Activated CD4-positive, alpha-beta T cell treated with anti-CD3 and anti-CD28 coated beads, Interleukin-10, Interleukin-2, amounts not matched to agents 100 ng/mL and 50 ng/mL, durations not matched to agents 16 hours and 8 hours (primary cell): ENCODE measurements at regions not wholly inside any gene's neighbourhood (a gene's known extent, or its start where the extent isn't known, plus 50 kb on each side); places are given as distances from the start of the nearest gene placed in this dataset.
A peak's percentile ranks its signal among the peaks of the same experiment; 100 is the strongest.

ENCODE experiments used
- DNase-seq: peaks from one replicate; pipeline ENCODE4 v3.0.0-alpha.2; 2020

DNA sequence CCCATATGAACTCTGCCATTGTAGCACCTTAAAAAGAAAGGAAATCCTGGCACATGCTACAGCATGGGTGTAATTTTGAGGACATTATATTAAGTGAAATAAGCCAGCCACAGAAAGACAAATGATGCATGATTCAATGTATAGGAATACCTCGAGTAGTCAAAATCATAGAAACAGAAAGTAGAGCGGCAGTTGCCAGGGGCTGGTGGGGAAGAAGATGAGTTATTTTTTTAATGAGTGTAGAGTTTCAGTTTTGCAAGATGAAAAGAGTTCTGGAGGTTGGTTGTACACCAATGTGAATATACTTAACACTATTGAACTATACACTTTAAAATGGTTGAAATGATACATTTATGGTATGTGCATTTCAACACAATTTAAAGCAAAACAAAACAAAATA, 133.0 kb downstream of the ZDHHC21 start:
- DNase-seq: peak; percentile 71

- no peak for DNase-seq
Measured at GRCh38 chr9:14554886-14555285, 138.3 kb downstream of the ZDHHC21 start.

GRCh38 chr9:14547245-14548060, 145.8 kb downstream of the ZDHHC21 start:
- no peak for DNase-seq

DNA sequence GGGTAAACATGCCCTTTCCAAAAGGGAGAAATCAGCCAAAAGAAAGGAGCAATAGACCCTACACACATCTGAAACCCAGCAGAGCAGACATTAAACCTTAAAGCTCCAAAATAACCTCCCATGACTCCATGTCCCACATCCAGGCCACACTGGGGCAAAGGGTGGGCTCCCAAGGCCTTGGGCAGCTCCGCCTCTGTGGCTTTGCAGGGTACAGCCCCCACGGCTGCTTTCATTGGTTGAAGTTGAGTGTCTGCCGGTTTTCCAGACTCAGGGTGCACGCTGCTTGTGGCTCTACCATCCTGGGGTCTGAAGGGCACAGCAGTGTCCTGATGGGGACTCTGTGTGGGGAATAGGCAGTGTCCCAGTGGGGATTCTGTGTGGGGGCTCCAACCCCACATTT, 146.5 kb downstream of the ZDHHC21 start:
- no peak for DNase-seq

GRCh38 chr9:14542071-14542470, 151.2 kb downstream of the ZDHHC21 start:
- DNase-seq: no peak

DNA sequence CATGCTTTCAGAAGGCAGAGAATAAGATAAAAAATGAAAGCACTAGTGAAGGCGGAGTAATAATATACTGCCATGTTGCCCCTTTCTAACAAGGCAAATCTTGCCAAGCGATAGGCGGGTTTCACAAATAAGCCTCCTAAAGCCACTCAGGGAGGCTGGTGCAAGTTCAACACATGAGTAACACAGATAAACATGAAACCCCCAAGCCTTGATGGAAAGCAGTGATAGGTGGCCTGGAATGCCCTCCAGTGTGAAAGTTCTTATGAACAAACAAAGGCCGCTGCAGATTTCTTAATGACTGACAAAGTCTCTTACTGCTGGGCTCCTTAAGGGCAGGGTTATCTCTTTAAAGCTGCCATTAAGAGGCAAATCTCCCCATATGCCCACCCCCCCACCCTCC, 154.7 kb downstream of the ZDHHC21 start:
- DNase-seq: no peak

DNA sequence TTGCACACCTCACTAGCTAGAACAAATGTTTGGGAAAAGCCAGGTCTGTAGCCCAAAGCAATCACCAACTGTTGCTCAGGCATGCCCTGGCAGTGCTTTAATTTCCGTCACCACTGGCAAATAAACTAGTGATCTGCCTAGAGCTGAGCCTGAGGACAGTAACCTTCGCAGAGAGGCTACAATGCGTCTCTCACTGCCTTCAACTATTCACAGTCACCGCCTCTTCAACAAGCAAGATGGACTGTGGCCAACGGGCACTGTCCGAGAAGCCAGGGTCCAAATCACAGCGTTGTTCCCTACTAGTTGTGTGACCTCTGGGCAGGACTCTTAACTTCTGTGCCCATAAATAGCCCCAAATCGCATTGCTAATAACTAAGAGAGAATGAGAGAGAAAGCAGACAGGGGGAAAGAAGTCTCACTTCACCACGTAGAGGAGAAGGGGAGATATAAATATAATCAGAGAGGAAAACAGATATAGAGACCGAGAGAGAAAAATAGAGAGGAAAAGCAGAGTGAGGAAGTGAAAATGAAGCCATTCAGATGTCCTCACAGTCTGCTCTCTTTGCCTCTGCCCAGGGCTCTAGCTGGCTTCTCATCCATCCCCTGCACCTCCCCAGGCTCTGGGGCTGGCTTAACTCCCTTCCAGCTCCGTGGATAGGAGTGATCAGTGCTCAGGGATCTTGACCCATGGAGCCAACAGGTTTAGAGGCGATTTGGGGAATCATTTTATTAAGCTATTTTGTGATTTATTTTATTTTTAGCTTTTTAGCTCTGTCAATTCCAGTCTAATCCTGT, 157.9 kb downstream of the ZDHHC21 start:
- no peak for DNase-seq

DNA sequence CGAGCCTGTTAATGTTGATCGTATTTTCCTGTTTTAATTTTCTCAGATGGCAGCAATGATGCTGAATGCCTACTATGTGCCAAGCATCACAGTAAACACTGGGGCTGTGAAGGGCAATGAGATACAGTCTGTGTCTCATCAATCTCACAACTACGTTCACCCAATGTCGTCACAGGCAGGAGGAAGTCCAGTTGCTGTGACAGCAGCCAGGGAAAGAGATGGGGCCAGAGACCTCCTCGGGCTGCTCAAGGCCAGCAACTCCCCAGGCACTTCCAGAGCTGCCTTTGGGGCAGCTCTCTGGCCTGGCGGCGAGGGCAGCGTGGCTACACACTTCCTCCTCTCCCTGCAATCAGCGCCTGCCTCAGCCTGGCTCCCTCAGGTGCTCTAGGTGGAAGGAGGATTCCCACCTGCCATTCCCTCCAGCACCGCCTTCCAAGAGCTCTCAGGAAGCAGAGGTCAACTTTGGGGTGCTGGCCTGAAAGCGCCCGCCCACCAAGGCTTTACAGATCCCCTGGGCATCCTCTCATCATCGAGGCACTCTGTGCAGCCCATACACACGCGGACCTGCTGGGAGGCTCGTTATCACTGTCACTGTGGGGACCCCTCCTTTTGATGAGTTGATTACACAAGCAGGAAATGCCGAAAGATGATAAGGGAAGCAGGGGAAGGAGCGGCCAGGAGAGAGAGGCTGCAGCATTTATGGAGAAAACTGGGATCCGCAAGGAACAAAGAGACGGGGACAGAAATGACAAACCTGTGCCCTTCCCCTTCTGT, 159.2 kb downstream of the ZDHHC21 start:
- no peak for DNase-seq

DNA sequence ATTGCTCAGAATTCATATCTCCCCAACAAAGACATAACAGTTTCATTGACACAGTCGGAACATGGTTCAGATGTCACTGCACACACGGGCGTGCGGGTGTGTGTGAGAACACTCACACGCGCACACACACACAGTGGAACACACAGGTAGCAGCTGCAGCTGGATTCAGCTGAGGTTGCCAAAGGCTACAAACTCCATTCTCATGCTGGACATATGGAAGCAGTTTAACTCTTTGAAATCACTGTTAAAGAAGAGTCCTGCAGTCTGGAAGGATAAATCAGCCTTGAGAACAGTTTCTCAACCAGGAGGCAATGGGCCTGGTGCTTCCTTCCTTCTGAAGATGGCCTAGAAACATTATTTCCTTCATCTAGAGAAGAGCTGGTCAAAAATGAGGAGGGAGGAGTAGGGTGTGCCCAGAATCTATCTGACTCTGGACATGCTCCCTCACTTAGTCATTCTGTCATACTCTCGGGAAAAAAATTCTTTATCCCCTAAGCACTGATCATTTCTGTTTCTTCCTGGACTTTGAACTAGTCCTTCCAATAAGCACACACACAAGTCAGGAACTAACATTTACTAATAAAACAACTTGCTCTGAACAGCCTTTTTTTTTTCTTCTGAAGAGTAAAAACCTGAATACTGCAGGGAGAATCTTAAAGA, 160.6 kb downstream of the ZDHHC21 start:
- DNase-seq: no peak

DNA sequence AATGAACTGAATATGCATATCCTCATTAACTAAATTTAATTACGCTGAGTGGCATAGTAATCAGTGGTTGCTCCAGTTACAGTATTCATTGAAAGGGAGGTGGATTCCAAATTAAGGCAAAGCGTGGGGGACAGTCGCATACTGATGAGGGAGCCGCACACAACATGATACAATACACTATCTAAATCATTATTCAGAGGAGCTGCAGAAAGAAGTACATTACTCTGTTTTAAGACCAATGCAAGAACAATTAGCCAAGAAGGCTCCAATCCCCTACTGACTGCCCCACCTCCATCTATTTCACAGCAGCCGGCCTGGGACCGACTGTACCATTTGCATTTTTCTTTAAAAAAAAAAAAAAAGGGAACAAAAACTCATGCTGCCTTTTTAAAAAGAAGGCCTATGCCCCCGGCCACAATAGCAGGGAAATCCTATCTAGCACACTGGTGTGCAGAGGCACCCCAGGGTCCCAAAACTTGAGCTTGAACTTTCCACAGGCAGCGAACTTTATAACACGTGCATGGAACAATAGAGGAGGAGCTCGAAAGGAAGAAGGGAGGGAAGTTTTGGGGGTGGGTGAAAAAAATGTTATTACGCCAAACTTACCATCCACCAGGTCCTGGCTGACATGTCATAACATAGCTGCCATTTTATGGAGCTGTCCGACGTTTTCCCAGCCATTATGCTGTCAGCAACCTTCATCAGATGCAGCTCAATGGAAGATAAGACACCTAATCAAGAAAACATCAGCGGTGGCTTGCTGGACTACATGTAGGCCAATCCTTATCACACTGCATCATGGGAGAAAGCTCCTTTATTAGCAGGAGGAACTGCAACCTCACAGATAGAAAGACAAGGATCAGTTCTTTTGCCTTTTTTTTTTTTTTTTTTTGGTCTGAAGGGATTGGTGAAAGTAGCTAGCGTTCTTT, 161.6 kb downstream of the ZDHHC21 start:
- DNase-seq: no peak

GRCh38 chr9:14530841-14531240, 162.4 kb downstream of the ZDHHC21 start:
- no peak for DNase-seq

DNA sequence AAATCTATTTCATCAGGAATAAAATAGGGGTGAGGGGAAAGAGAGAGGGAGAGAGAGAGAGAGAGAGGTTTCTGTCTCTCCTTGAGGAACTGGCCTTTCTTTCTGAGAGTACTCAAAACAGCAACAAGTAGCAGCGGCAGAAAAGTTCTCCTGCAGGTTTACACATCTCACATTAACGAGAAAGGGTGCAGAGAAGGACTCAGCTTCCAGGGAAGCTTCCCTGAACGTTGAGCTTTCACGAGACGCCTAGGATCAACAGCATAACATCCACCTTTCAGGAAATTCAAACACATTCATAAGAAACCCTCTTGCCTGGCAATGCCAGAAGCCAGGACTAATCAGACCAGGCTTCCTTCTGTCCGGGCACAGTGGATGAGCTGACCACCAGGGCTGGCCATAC, 162.9 kb downstream of the ZDHHC21 start:
- no peak for DNase-seq

GRCh38 chr9:14529629-14530028, 163.6 kb downstream of the ZDHHC21 start:
- DNase-seq: no peak

- no peak for DNase-seq
Measured at GRCh38 chr9:14529054-14529453, 164.2 kb downstream of the ZDHHC21 start.

GRCh38 chr9:14526504-14526903, 166.7 kb downstream of the ZDHHC21 start:
- no peak for DNase-seq

- DNase-seq: no peak
Measured at GRCh38 chr9:14525856-14526255, 167.4 kb downstream of the ZDHHC21 start.

DNA sequence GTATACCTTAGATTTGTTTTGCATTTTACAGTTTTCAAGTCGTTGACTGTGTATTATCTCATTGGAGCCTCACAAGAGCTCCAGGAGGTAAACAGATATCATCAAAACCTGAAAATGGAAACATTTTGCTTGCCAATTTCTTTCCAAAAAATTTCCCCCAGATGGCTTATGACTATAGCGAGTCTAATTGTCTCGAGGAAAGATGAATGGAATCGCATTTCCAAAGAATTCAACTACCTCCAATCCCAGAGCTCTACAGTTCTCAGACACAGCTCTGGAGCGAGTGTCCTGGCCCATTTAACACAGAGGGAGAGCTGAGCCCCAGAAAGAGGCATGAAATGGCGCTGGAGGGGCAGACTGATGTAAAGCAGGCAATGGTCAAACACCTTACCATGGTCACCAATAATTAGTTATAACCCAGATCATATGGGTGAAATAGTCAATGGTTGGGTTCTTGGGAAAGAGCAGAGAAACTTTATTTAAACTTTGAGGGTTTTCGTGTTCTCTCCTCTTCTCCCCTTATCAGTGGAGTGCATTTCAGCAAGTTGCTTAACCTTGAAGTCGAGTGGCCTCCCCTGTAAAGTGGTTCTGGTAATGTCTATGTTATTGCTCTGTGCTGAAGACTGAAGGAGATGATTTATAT, 168.2 kb downstream of the ZDHHC21 start:
- no peak for DNase-seq

DNA sequence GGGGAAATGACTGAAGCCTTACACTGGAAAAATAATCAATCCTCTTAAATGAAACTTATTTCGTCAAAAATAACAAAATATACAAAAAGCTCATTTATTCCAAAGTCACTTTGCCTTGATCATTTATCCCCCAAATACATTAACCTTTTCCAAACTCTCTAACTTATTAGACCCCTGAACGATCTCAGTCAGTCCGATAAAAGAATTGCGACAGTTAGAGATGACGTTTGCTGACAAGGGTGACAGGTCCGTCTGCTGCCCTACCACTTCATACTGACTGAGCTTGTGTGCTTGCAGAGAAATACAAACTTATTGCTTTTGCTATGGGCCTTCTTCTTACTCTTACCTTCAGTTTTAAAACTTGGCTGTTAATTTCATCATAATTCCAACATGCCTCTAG, 169.7 kb downstream of the ZDHHC21 start:
- no peak for DNase-seq

GRCh38 chr9:14522627-14523379, 170.4 kb downstream of the ZDHHC21 start:
- DNase-seq: no peak

DNA sequence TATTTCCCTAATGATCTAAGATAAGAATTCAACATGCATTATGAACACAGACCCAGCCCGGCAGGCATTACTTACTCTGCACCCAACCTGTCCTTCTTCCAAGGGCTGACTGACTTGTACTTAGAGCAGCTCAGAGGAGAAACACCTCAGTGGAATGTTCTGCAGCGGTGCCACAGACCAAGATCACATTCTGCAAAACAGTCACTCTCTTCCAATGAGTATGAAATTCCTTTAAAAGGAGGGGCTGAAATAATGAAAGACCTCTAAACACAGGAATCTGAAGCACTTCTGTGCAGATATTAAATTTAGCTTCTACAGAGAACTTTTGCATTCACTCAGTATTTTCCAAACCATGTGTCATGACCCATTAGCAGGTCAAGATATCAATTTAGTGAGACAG, 172.9 kb downstream of the ZDHHC21 start:
- DNase-seq: no peak
